Caco-2 (cell line): ENCODE measurements at regions not wholly inside any gene's neighbourhood (a gene's known extent, or its start where the extent isn't known, plus 50 kb on each side); places are given as distances from the start of the nearest gene placed in this dataset.

ENCODE experiments used
- BruUV-seq: library from RNA; stranded (reverse); fragments of 400-500 nt; replicated peaks from 2 replicates; lab custom pipeline; 2021; lab: Mats Ljungman, UMichigan
- CTCF ChIA-PET: fragments of 300-600 bp; sonication (Branson Sonifier 250); formaldehyde crosslinking; loops from one replicate; lab custom pipeline; 2022; ENCODE audit warnings: antibody characterized with exemption; lab: Charles Lee
- POLR2A ChIA-PET: fragments of 300-600 bp; sonication (Branson Sonifier 250); formaldehyde crosslinking; loops from one replicate; lab custom pipeline; 2022; ENCODE audit warnings: antibody characterized with exemption; lab: Charles Lee
- DNase-seq, 2 experiments: peaks; one replicate each; pipeline versions ENCODE4 v3.0.0 to v3.0.0-alpha.2; 2020 to 2022
- H3K27me3 ChIP-seq: replicated peaks from 2 replicates; pipeline ENCODE4 v1.6.0; 2011; ENCODE audit warnings: low read length; ENCODE audit not compliant: control insufficient read depth, insufficient read depth
- H3K36me3 ChIP-seq: 2 replicates; pipeline ENCODE4 v1.5.1; 2011; ENCODE audit warnings: low read length; ENCODE audit not compliant: control insufficient read depth, insufficient read depth
- H3K4me1 ChIP-seq: fragments of 250-450 bp; sonication (Bioruptor Pico); 2 replicates; pipeline ENCODE4 v1.5.1; 2020; ENCODE audit warnings: mild to moderate bottlenecking
- H3K4me3 ChIP-seq: 2 replicates; pipeline ENCODE4 v1.5.1; 2011; ENCODE audit warnings: low read depth, mild to moderate bottlenecking, control low read depth, low read length
- H3K9me3 ChIP-seq: fragments of 250-450 bp; sonication (Bioruptor Pico); 2 replicates; pipeline ENCODE4 v1.5.1; 2020; ENCODE audit warnings: mild to moderate bottlenecking, moderate library complexity
- H3K27ac Mint-ChIP-seq: one replicate; pipeline ENCODE4 v1.8.0; 2022; ENCODE audit warnings: mixed read lengths; ENCODE audit not compliant: unreplicated experiment
- H3K27me3 Mint-ChIP-seq: one replicate; pipeline ENCODE4 v1.8.0; 2022; ENCODE audit warnings: mixed read lengths; ENCODE audit not compliant: insufficient read depth, unreplicated experiment
- H3K36me3 Mint-ChIP-seq: one replicate; pipeline ENCODE4 v1.8.0; 2022; ENCODE audit warnings: mild to moderate bottlenecking, mixed read lengths; ENCODE audit not compliant: insufficient read depth, unreplicated experiment
- H3K4me1 Mint-ChIP-seq: one replicate; pipeline ENCODE4 v1.8.0; 2022; ENCODE audit warnings: low read depth, mixed read lengths; ENCODE audit not compliant: unreplicated experiment
- H3K4me3 Mint-ChIP-seq: one replicate; pipeline ENCODE4 v1.8.0; 2022; ENCODE audit warnings: mild to moderate bottlenecking, moderate library complexity, mixed read lengths; ENCODE audit not compliant: unreplicated experiment
- H3K9me3 Mint-ChIP-seq: one replicate; pipeline ENCODE4 v1.8.0; 2022; ENCODE audit warnings: mixed read lengths; ENCODE audit not compliant: unreplicated experiment
- intact Hi-C: fragments of 100-400 bp; cut with micrococcal nuclease; formaldehyde crosslinking; loops from one replicate; pipeline ENCODE4 v1.10.0; 2022; ENCODE audit not compliant: unreplicated experiment
- TF ChIP-seq, protein P1 (sequence below), 2 experiments: fragments of 200-600 bp in 1 of 2; IDR thresholded peaks; 1 replicate in 1 of 2; 2 replicates in 1 of 2; pipeline versions ENCODE4 v1.5.1 to v1.8.0; 2011 to 2022; ENCODE audit warnings: antibody characterized with exemption in 1 of 2, control low read depth in 1 of 2, inconsistent platforms in 1 of 2, low read depth in 1 of 2, low read length in 1 of 2, mild to moderate bottlenecking in 1 of 2, moderate library complexity in 1 of 2; ENCODE audit not compliant: insufficient read depth in 1 of 2, severe bottlenecking in 1 of 2, unreplicated experiment in 1 of 2

DNA sequence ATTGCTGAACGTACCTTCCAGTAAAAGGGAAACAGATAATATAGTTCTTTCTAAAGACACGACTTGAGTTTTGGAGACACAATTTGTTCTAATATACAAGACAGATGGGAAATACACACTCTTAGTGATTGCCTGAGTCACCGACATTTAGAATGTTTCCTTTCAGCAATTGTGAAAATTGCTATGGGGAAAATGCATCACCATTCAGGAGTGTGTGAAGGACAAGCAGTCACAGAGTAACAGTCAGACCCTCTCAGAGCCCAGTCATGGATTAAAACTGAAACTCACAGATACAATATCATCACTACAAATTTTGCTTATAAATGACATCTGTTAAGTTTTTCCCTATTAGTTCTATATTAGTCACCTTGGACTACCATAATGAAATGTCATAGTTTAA lies 286.1 kb downstream of the SPRY2 start:
- Mint-ChIP-seq H3K4me3 (no peak overlapping the region), H3K36me3 (no peaks in the 10 kb centered on the region), H3K27ac (no peak overlapping the region), H3K9me3 (no peaks in the 10 kb centered on the region), H3K4me1 (no peaks in the 10 kb centered on the region), H3K27me3 (no peaks in the 10 kb centered on the region)
- Histone ChIP-seq H3K36me3 (no peaks in the 10 kb centered on the region), H3K9me3 (peaks cover 9% of the 10 kb centered on the region), H3K4me1 (no peaks in the 10 kb centered on the region), H3K27me3 (no peaks in the 10 kb centered on the region), H3K4me3 (no peak overlapping the region)
- ChIA-PET POLR2A (no interaction called here), CTCF (no interaction called here)
- no TSS peak for BruUV-seq
- DNase-seq, result no peak
- intact Hi-C loops, result no loop called here
- TF ChIP-seq, protein P1, sequence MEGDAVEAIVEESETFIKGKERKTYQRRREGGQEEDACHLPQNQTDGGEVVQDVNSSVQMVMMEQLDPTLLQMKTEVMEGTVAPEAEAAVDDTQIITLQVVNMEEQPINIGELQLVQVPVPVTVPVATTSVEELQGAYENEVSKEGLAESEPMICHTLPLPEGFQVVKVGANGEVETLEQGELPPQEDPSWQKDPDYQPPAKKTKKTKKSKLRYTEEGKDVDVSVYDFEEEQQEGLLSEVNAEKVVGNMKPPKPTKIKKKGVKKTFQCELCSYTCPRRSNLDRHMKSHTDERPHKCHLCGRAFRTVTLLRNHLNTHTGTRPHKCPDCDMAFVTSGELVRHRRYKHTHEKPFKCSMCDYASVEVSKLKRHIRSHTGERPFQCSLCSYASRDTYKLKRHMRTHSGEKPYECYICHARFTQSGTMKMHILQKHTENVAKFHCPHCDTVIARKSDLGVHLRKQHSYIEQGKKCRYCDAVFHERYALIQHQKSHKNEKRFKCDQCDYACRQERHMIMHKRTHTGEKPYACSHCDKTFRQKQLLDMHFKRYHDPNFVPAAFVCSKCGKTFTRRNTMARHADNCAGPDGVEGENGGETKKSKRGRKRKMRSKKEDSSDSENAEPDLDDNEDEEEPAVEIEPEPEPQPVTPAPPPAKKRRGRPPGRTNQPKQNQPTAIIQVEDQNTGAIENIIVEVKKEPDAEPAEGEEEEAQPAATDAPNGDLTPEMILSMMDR (IDR thresholded peaks at IDR 0.05; ENCODE audit: insufficient read depth in 1 of 2, low read depth in 1 of 2, low read length in 1 of 2, severe bottlenecking in 1 of 2, unreplicated experiment in 1 of 2), result no peak

DNA sequence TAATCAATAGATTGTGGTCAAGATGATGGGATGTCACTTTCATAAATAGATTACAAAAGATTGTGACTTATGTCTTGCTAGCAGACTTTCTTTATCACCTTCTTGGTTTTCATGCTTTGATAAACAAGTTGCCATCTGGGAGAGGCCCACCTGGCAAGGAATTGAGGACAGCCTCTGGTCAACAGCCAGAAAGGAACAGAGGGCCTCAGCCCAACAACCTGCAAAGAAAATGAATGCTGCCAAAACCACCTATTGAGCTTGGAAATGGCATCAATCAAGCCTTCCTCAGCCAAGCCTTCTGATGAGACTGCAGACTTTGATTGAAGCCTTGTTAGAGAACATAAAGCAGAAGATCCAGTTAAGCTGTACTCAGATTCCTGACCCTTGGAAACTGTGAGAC lies 288.6 kb downstream of the SPRY2 start:
- Mint-ChIP-seq H3K27ac (no peak overlapping the region), H3K27me3 (no peaks in the 10 kb centered on the region), H3K4me3 (no peak overlapping the region), H3K4me1 (no peaks in the 10 kb centered on the region), H3K9me3 (no peaks in the 10 kb centered on the region), H3K36me3 (no peaks in the 10 kb centered on the region)
- Histone ChIP-seq H3K4me3 (no peak overlapping the region), H3K27me3 (no peaks in the 10 kb centered on the region), H3K4me1 (no peaks in the 10 kb centered on the region), H3K36me3 (no peaks in the 10 kb centered on the region), H3K9me3 (no peaks in the 10 kb centered on the region; the same call in 1 of the 2 replicates)
- ChIA-PET POLR2A (no interaction called here), CTCF (no interaction called here)
- intact Hi-C loops, result no loop called here
- TF ChIP-seq, protein P1 (IDR thresholded peaks at IDR 0.05; ENCODE audit: insufficient read depth in 1 of 2, low read depth in 1 of 2, low read length in 1 of 2, severe bottlenecking in 1 of 2, unreplicated experiment in 1 of 2), result no peak
- no TSS peak for BruUV-seq
- no peak for DNase-seq

DNA sequence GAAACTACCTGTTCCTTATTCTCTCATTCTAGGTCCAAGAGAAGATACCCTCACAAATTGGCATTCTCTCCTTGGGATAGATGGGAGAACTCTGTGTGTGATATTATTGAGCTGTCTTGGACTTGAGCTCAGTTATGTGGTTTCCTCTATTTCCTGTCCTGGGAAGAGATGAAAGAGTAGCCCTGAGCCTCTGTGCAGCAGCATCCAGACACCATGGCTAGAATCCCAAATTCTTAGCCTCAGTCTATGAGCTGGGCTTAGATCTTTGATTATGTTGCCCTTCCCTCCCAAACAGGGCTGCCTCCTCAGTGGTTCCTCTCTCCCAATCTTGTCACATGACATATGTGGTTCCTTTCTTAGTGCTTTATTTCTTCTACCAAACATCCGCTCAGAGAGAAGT lies 290.7 kb downstream of the SPRY2 start:
- Histone ChIP-seq H3K36me3 (no peaks in the 10 kb centered on the region), H3K27me3 (no peaks in the 10 kb centered on the region), H3K9me3 (no peaks in the 10 kb centered on the region), H3K4me1 (no peaks in the 10 kb centered on the region), H3K4me3 (no peak overlapping the region)
- TF ChIP-seq, protein P1 (IDR thresholded peaks at IDR 0.05; ENCODE audit: insufficient read depth in 1 of 2, low read depth in 1 of 2, low read length in 1 of 2, severe bottlenecking in 1 of 2, unreplicated experiment in 1 of 2), result no peak
- no peak overlapping the region for H3K27ac Mint-ChIP-seq
- ChIA-PET CTCF (no interaction called here), POLR2A (no interaction called here)
- no peaks in the 10 kb centered on the region for H3K36me3 Mint-ChIP-seq
- intact Hi-C loops, result no loop called here
- no peak overlapping the region for H3K4me3 Mint-ChIP-seq
- H3K4me1 Mint-ChIP-seq, result no peaks in the 10 kb centered on the region
- no TSS peak for BruUV-seq
- no peaks in the 10 kb centered on the region for H3K9me3 Mint-ChIP-seq
- no peaks in the 10 kb centered on the region for H3K27me3 Mint-ChIP-seq
- DNase-seq, result no peak
